A549 (cell line): ENCODE measurements at regions not wholly inside any gene's neighbourhood (a gene's known extent, or its start where the extent isn't known, plus 50 kb on each side); places are given as distances from the start of the nearest gene placed in this dataset.

Experiments
- SMC3 ChIP-seq: fragments of >200 bp; sonication (Bioruptor Twin); formaldehyde crosslinking; IDR thresholded peaks from 3 replicates; pipeline ENCODE4 v1.6.1; 2018; ENCODE audit warnings: inconsistent platforms
- TF ChIP-seq, protein P1 (sequence below): fragments of >200 bp; sonication (Bioruptor Twin); formaldehyde crosslinking; IDR thresholded peaks from 3 replicates; pipeline ENCODE4 v1.5.1; 2016
- TF ChIP-seq, protein P2 (sequence below): fragments of 200-600 bp; sonication (generic); IDR thresholded peaks from 2 replicates; pipeline ENCODE4 v1.6.1; 2016; ENCODE audit warnings: antibody characterized with exemption, mild to moderate bottlenecking, moderate library complexity
- TF ChIP-seq, protein P3 (sequence below): fragments of >200 bp; sonication (Bioruptor Twin); formaldehyde crosslinking; IDR thresholded peaks from 3 replicates; pipeline ENCODE4 v1.6.1; 2016

DNA sequence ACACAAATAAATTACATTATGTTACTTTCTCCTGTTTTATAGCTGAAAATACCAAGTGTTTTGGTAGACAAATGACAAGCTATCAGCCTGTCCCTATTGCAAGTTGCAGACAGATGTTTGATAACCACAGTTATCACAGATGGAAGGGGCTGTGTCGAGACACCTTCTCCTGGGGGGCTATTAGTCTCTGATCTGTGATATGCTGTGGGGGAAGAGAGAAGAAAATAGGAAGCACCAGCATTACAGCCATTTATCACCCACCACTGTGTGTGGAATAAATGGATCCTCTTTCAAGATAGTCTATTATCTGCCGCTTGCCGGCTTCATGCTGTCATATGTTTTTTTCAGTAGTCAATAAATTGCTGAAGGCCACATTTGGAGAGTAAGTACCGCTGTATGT, 597.2 kb upstream of the ADARB2 start:
- TF ChIP-seq, protein P1, sequence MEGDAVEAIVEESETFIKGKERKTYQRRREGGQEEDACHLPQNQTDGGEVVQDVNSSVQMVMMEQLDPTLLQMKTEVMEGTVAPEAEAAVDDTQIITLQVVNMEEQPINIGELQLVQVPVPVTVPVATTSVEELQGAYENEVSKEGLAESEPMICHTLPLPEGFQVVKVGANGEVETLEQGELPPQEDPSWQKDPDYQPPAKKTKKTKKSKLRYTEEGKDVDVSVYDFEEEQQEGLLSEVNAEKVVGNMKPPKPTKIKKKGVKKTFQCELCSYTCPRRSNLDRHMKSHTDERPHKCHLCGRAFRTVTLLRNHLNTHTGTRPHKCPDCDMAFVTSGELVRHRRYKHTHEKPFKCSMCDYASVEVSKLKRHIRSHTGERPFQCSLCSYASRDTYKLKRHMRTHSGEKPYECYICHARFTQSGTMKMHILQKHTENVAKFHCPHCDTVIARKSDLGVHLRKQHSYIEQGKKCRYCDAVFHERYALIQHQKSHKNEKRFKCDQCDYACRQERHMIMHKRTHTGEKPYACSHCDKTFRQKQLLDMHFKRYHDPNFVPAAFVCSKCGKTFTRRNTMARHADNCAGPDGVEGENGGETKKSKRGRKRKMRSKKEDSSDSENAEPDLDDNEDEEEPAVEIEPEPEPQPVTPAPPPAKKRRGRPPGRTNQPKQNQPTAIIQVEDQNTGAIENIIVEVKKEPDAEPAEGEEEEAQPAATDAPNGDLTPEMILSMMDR: no peak
- TF ChIP-seq, protein P2, sequence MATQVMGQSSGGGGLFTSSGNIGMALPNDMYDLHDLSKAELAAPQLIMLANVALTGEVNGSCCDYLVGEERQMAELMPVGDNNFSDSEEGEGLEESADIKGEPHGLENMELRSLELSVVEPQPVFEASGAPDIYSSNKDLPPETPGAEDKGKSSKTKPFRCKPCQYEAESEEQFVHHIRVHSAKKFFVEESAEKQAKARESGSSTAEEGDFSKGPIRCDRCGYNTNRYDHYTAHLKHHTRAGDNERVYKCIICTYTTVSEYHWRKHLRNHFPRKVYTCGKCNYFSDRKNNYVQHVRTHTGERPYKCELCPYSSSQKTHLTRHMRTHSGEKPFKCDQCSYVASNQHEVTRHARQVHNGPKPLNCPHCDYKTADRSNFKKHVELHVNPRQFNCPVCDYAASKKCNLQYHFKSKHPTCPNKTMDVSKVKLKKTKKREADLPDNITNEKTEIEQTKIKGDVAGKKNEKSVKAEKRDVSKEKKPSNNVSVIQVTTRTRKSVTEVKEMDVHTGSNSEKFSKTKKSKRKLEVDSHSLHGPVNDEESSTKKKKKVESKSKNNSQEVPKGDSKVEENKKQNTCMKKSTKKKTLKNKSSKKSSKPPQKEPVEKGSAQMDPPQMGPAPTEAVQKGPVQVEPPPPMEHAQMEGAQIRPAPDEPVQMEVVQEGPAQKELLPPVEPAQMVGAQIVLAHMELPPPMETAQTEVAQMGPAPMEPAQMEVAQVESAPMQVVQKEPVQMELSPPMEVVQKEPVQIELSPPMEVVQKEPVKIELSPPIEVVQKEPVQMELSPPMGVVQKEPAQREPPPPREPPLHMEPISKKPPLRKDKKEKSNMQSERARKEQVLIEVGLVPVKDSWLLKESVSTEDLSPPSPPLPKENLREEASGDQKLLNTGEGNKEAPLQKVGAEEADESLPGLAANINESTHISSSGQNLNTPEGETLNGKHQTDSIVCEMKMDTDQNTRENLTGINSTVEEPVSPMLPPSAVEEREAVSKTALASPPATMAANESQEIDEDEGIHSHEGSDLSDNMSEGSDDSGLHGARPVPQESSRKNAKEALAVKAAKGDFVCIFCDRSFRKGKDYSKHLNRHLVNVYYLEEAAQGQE: no peak
- TF ChIP-seq SMC3: no peak
- TF ChIP-seq, protein P3, sequence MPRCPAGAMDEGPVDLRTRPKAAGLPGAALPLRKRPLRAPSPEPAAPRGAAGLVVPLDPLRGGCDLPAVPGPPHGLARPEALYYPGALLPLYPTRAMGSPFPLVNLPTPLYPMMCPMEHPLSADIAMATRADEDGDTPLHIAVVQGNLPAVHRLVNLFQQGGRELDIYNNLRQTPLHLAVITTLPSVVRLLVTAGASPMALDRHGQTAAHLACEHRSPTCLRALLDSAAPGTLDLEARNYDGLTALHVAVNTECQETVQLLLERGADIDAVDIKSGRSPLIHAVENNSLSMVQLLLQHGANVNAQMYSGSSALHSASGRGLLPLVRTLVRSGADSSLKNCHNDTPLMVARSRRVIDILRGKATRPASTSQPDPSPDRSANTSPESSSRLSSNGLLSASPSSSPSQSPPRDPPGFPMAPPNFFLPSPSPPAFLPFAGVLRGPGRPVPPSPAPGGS: no peak
